HCT116 (cell line): ENCODE measurements at regions not wholly inside any gene's neighbourhood (a gene's known extent, or its start where the extent isn't known, plus 50 kb on each side); places are given as distances from the start of the nearest gene placed in this dataset.

Source experiments
- ATAC-seq: fragments of 200-7000 bp; cut with Tn5 transposase; 2 replicates; pipeline ENCODE4 v1.9.1; 2020; ENCODE audit warnings: mild to moderate bottlenecking, moderate library complexity
- BruUV-seq: library from RNA; stranded (reverse); fragments of 400-500 nt; replicated peaks from 2 replicates; lab custom pipeline; 2021; lab: Mats Ljungman, UMichigan
- CTCF ChIA-PET: fragments of 300-600 bp; sonication (Branson Sonifier 250); formaldehyde crosslinking; loops from one replicate; lab custom pipeline; 2021; ENCODE audit warnings: antibody characterized with exemption; lab: Charles Lee
- POLR2A ChIA-PET: fragments of 300-600, 350-600 bp; sonication (Branson Sonifier 250); formaldehyde crosslinking; loops from one replicate; lab custom pipeline; 2021; ENCODE audit warnings: antibody characterized with exemption; lab: Charles Lee
- RAD21 ChIA-PET, 2 experiments: fragments of 300-600 bp; sonication (Branson Sonifier 250); formaldehyde crosslinking; loops; one replicate each; lab custom pipeline; 2023; ENCODE audit warnings: low total read pairs in 2 of 2; ENCODE audit not compliant: uncharacterized antibody in 2 of 2, unreplicated experiment in 2 of 2, low non-redundant PET in 1 of 2; lab: Charles Lee
- DNase-seq: peaks from one replicate; pipeline ENCODE4 v3.0.0-alpha.2; 2010; ENCODE audit warnings: low read depth, low spot score
- H2AFZ ChIP-seq: fragments of 200-600 bp; shearing (Covaris generic), sonication (generic); 2 replicates; pipeline ENCODE4 v1.6.1; 2017; ENCODE audit warnings: low read depth, mixed run types, mixed read lengths, antibody characterized with exemption, low read length; ENCODE audit not compliant: poor library complexity, severe bottlenecking
- H3K27ac ChIP-seq: 2 replicates; pipeline ENCODE4 v1.5.1; 2012; ENCODE audit warnings: low read depth, low read length
- H3K27me3 ChIP-seq: fragments of 200-600 bp; sonication (generic); 2 replicates; pipeline ENCODE4 v1.6.1; 2016; ENCODE audit warnings: mixed run types, low read length, mixed read lengths; ENCODE audit not compliant: insufficient read depth
- H3K36me3 ChIP-seq, 2 experiments: fragments of 200-500 bp in 1 of 2; fragments of 200-600 bp in 1 of 2; sonication (Bioruptor generic) in 1 of 2; sonication (generic) in 1 of 2; 2 replicates each; pipeline versions ENCODE4 v1.5.1 to v1.6.1; 2014 to 2016; ENCODE audit warnings: low read length in 2 of 2, inconsistent platforms in 1 of 2, mixed read lengths in 1 of 2, mixed run types in 1 of 2; ENCODE audit not compliant: insufficient read depth in 2 of 2, control insufficient read depth in 1 of 2
- H3K4me1 ChIP-seq, 2 experiments: fragments of 200-600 bp in 1 of 2; sonication (generic) in 1 of 2; 2 replicates each; pipeline versions ENCODE4 v1.5.1 to v1.6.1; 2012 to 2017; ENCODE audit warnings: low read length in 2 of 2, inconsistent platforms in 1 of 2, mild to moderate bottlenecking in 1 of 2, mixed read lengths in 1 of 2, mixed run types in 1 of 2, moderate library complexity in 1 of 2; ENCODE audit not compliant: insufficient read depth in 2 of 2, control insufficient read depth in 1 of 2
- H3K4me2 ChIP-seq: fragments of 200-600 bp; sonication (generic); 2 replicates; pipeline ENCODE4 v1.6.1; 2017; ENCODE audit warnings: mixed run types, low read length, mixed read lengths
- H3K4me3 ChIP-seq, 2 experiments: fragments of 200-600 bp in 1 of 2; sonication (generic) in 1 of 2; replicated peaks in 1 of 2; 2 replicates each; pipeline ENCODE4 v1.5.1; 2011 to 2016; ENCODE audit warnings: low read length in 2 of 2, control low read depth in 1 of 2, low read depth in 1 of 2, mild to moderate bottlenecking in 1 of 2, mixed read lengths in 1 of 2, mixed run types in 1 of 2
- H3K79me2 ChIP-seq: fragments of 200-600 bp; sonication (generic); 2 replicates; pipeline ENCODE4 v1.6.1; 2017; ENCODE audit warnings: mild to moderate bottlenecking, mixed run types, low read length, moderate library complexity, mixed read lengths; ENCODE audit not compliant: insufficient read depth
- H3K9ac ChIP-seq: fragments of 200-600 bp; sonication (generic); 2 replicates; pipeline ENCODE4 v1.6.1; 2016; ENCODE audit warnings: low read length, mixed read lengths
- H3K9me2 ChIP-seq: fragments of 200-600 bp; sonication (generic), shearing (Covaris generic); 2 replicates; pipeline ENCODE4 v1.6.1; 2017; ENCODE audit warnings: mixed run types, mild to moderate bottlenecking, moderate library complexity; ENCODE audit not compliant: insufficient read depth
- H3K9me3 ChIP-seq, 2 experiments: fragments of 200-500 bp in 1 of 2; fragments of 200-600 bp in 1 of 2; sonication (Bioruptor generic) in 1 of 2; sonication (generic) in 1 of 2; 2 replicates each; pipeline ENCODE4 v1.6.1; 2014 to 2017; ENCODE audit warnings: low read length in 2 of 2, mixed read lengths in 2 of 2, inconsistent platforms in 1 of 2, low read depth in 1 of 2, mild to moderate bottlenecking in 1 of 2, mixed run types in 1 of 2, moderate library complexity in 1 of 2; ENCODE audit not compliant: control insufficient read depth in 1 of 2, insufficient read depth in 1 of 2
- H4K20me1 ChIP-seq: fragments of 200-600 bp; sonication (generic), shearing (Covaris generic); 2 replicates; pipeline ENCODE4 v1.6.1; 2017; ENCODE audit warnings: mixed run types, mild to moderate bottlenecking, moderate library complexity; ENCODE audit not compliant: insufficient read depth
- EGR1 ChIP-seq: IDR thresholded peaks from 2 replicates; pipeline ENCODE4 v1.6.1; 2012; ENCODE audit warnings: low read depth
- EZH2phosphoT487 ChIP-seq: fragments of 200-600 bp; IDR thresholded peaks from 2 replicates; pipeline ENCODE4 v1.6.1; 2018; ENCODE audit warnings: antibody characterized with exemption, borderline replicate concordance
- FOSL1 ChIP-seq: IDR thresholded peaks from 2 replicates; pipeline ENCODE4 v1.6.1; 2012; ENCODE audit warnings: low read depth
- POLR2A ChIP-seq: IDR thresholded peaks from 2 replicates; pipeline ENCODE4 v1.7.0; 2011; ENCODE audit warnings: borderline replicate concordance; ENCODE audit not compliant: insufficient read depth, insufficient read length; ENCODE audit errors: extremely low read depth
- RAD21 ChIP-seq: IDR thresholded peaks from 2 replicates; pipeline ENCODE4 v1.6.1; 2012; ENCODE audit warnings: low read depth, mild to moderate bottlenecking
- SIN3A ChIP-seq: IDR thresholded peaks from 2 replicates; pipeline ENCODE4 v1.6.1; 2012; ENCODE audit warnings: low read depth
- SRF ChIP-seq: IDR thresholded peaks from 2 replicates; pipeline ENCODE4 v1.6.1; 2012; ENCODE audit warnings: low read depth
- TCF7L2 ChIP-seq: IDR thresholded peaks from 2 replicates; pipeline ENCODE4 v1.7.0; 2011; ENCODE audit warnings: borderline replicate concordance, inconsistent platforms; ENCODE audit not compliant: insufficient read depth, insufficient read length; ENCODE audit errors: extremely low read depth
- YY1 ChIP-seq: IDR thresholded peaks from 2 replicates; pipeline ENCODE4 v1.6.1; 2011; ENCODE audit warnings: low read length, low read depth, moderate library complexity, mild to moderate bottlenecking; ENCODE audit not compliant: insufficient replicate concordance; ENCODE audit errors: extremely low read depth
- intact Hi-C: fragments of 100-400 bp; cut with micrococcal nuclease; formaldehyde crosslinking; loops from 2 replicates; pipeline ENCODE4 v1.10.0; 2022
- TF ChIP-seq, protein P1 (sequence below): IDR thresholded peaks from 2 replicates; pipeline ENCODE4 v1.6.1; 2012
- TF ChIP-seq, protein P2 (sequence below): IDR thresholded peaks from 2 replicates; pipeline ENCODE4 v1.6.1; 2012

DNA sequence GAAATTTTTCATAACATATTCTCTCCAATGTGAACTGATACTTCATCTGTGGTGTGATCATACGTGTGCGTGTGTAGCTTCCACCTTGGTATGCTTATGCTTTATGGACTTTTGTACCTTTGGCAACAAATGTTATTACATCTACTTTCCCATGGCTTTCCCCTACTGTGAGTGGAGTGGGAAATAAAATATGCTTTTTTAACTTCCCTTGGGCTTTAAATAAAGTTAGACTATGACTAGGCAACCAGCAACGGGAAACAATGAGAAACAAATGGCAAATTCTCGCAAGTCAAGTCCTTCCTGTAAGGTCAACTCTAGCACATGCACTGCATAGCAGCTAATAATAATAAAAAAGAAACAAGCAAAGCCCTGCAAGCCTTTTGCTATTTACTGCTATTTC, 205.0 kb upstream of the PDE5A start:
- Histone ChIP-seq H4K20me1 (no peaks in the 10 kb centered on the region), H3K9me3 (no peaks in the 10 kb centered on the region), H3K4me3 (no peak overlapping the region), H3K27ac (no peak overlapping the region), H3K4me1 (no peaks in the 10 kb centered on the region), H3K36me3 (no peaks in the 10 kb centered on the region), H3K4me2 (no peak overlapping the region), H3K79me2 (no peaks in the 10 kb centered on the region), H3K9ac (no peak overlapping the region), H3K27me3 (no peaks in the 10 kb centered on the region), H2AFZ (no peak overlapping the region), H3K9me2 (no peaks in the 10 kb centered on the region)
- POLR2A ChIA-PET: no interaction called here
- intact Hi-C loops: no loop called here
- BruUV-seq: no TSS peak
- DNase-seq (no peak), ATAC-seq (no peak)
- RAD21 ChIA-PET: no interaction called here
- no peak for TF ChIP-seq EZH2phosphoT487
- no peak for TF ChIP-seq SIN3A
- no peak for TF ChIP-seq YY1
- TF ChIP-seq, protein P1, sequence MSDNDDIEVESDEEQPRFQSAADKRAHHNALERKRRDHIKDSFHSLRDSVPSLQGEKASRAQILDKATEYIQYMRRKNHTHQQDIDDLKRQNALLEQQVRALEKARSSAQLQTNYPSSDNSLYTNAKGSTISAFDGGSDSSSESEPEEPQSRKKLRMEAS: no peak
- no peak for TF ChIP-seq TCF7L2
- CTCF ChIA-PET: no interaction called here

DNA sequence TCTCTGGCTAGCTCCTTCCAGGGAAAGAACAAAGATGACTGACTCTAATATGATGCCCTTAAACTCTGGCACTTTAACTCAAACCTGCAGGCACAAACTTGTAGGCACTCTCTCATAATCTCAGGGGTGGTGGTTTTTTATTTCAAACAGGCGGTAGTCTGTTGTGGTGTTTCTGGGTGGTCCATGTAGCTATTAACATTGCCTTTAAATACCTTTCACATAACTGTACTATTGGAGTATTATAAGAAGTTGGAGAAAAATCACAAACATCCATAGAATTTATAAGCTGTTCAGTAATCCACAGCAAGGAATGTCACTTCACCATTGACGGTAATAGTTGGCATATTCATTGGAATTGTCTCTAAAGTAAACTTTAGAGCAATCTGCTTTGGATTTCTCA, 204.2 kb upstream of the PDE5A start:
- POLR2A ChIA-PET: no interaction called here
- TF ChIP-seq FOSL1 (no peak), POLR2A (no peak), SRF (no peak), YY1 (no peak), EGR1 (no peak), RAD21 (no peak), EZH2phosphoT487 (no peak)
- TF ChIP-seq, protein P2, sequence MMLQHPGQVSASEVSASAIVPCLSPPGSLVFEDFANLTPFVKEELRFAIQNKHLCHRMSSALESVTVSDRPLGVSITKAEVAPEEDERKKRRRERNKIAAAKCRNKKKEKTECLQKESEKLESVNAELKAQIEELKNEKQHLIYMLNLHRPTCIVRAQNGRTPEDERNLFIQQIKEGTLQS: no peak
- TF ChIP-seq, all 23 proteins: peak for 0
- no peak for DNase-seq
- no peaks in the 10 kb centered on the region for H3K36me3 ChIP-seq
- no peaks in the 10 kb centered on the region for H3K79me2 ChIP-seq
- no peaks in the 10 kb centered on the region for H4K20me1 ChIP-seq
- H2AFZ ChIP-seq: no peak overlapping the region
- H3K4me1 ChIP-seq: no peaks in the 10 kb centered on the region
- intact Hi-C loops: no loop called here
- ChIA-PET RAD21 (no interaction called here), CTCF (no interaction called here)
- H3K9me2 ChIP-seq: no peaks in the 10 kb centered on the region
- H3K27me3 ChIP-seq: no peaks in the 10 kb centered on the region
- ATAC-seq: no peak
- no peaks in the 10 kb centered on the region for H3K9me3 ChIP-seq
- no TSS peak for BruUV-seq
- H3K4me3 ChIP-seq: no peak overlapping the region
- no peak overlapping the region for H3K4me2 ChIP-seq
- H3K9ac ChIP-seq: no peak overlapping the region
- no peak overlapping the region for H3K27ac ChIP-seq
